Neural progenitor cell (in vitro differentiated cells): ENCODE measurements at regions not wholly inside any gene's neighbourhood (a gene's known extent, or its start where the extent isn't known, plus 50 kb on each side); places are given as distances from the start of the nearest gene placed in this dataset.

Experiments used
- CTCF ChIP-seq: fragments of 200-600 bp; sonication (generic); IDR thresholded peaks from 2 replicates; pipeline ENCODE4 v1.5.1; 2017; ENCODE audit warnings: antibody characterized with exemption, mild to moderate bottlenecking
- EZH2 ChIP-seq: fragments of 200-600 bp; sonication (generic); IDR thresholded peaks from 2 replicates; pipeline ENCODE4 v1.6.1; 2017; ENCODE audit warnings: antibody characterized with exemption, mild to moderate bottlenecking, moderate library complexity
- EZH2phosphoT487 ChIP-seq: fragments of 200-600 bp; sonication (generic); IDR thresholded peaks from 2 replicates; pipeline ENCODE4 v1.6.1; 2017; ENCODE audit warnings: antibody characterized with exemption

GRCh38 chr16:75983296-75983695 is 257.0 kb upstream of the CPHXL start:
- TF ChIP-seq CTCF: no peak
- no peak for TF ChIP-seq EZH2
- TF ChIP-seq EZH2phosphoT487: no peak
